SK-N-SH treated with all-trans-retinoic acid at 6 μM for 48 hours (cell line): ENCODE measurements at regions not wholly inside any gene's neighbourhood (a gene's known extent, or its start where the extent isn't known, plus 50 kb on each side); places are given as distances from the start of the nearest gene placed in this dataset.

Experiments used
- ATAC-seq: fragments of 200-7000 bp; cut with Tn5 transposase; 3 replicates; pipeline ENCODE4 v1.9.1; 2020; ENCODE audit warnings: mild to moderate bottlenecking, moderate library complexity
- ARNTL ChIP-seq: fragments of 450-650 bp; formaldehyde crosslinking; IDR thresholded peaks from 2 replicates; pipeline ENCODE4 v1.5.0; 2020; ENCODE audit warnings: low read depth, mild to moderate bottlenecking, moderate library complexity, borderline replicate concordance
- BACH2 ChIP-seq: fragments of 250-450 bp; sonication (Bioruptor Pico); IDR thresholded peaks from 2 replicates; pipeline ENCODE4 v1.9.0; 2021; ENCODE audit warnings: mild to moderate bottlenecking, borderline replicate concordance
- CSDC2 ChIP-seq: fragments of 250-450 bp; sonication (Bioruptor Pico); IDR thresholded peaks from 2 replicates; pipeline ENCODE4 v1.5.0; 2020; ENCODE audit warnings: mild to moderate bottlenecking, moderate library complexity
- ESRRG ChIP-seq: fragments of 250-450 bp; sonication (Bioruptor Pico); IDR thresholded peaks from 2 replicates; pipeline ENCODE4 v1.6.1; 2021; ENCODE audit warnings: mild to moderate bottlenecking
- GLIS3 ChIP-seq: fragments of 250-450 bp; sonication (Bioruptor Pico); IDR thresholded peaks from 2 replicates; pipeline ENCODE4 v1.5.0; 2020; ENCODE audit warnings: mild to moderate bottlenecking, moderate library complexity
- ISL1 ChIP-seq: fragments of 250-450 bp; sonication (Bioruptor Pico); IDR thresholded peaks from 2 replicates; pipeline ENCODE4 v2.1.2; 2022; ENCODE audit warnings: mild to moderate bottlenecking, moderate library complexity
- OSR1 ChIP-seq: fragments of 250-450 bp; sonication (Bioruptor Pico); IDR thresholded peaks from 2 replicates; pipeline ENCODE4 v1.8.0; 2022; ENCODE audit warnings: moderate library complexity, mild to moderate bottlenecking, inconsistent platforms
- PPARA ChIP-seq: fragments of 250-450 bp; sonication (Bioruptor Pico); IDR thresholded peaks from 2 replicates; pipeline ENCODE4 v1.5.0; 2020; ENCODE audit warnings: mild to moderate bottlenecking, borderline replicate concordance
- SNAI2 ChIP-seq: fragments of 250-450 bp; sonication (Bioruptor Pico); IDR thresholded peaks from 2 replicates; pipeline ENCODE4 v1.5.0; 2020; ENCODE audit warnings: mild to moderate bottlenecking, moderate library complexity
- TCF4 ChIP-seq: fragments of 250-450 bp; sonication (Bioruptor Pico); IDR thresholded peaks from 2 replicates; pipeline ENCODE4 v1.8.0; 2021; ENCODE audit warnings: mild to moderate bottlenecking, moderate library complexity, borderline replicate concordance
- TOX ChIP-seq: fragments of 250-450 bp; sonication (Bioruptor Pico); IDR thresholded peaks from 2 replicates; pipeline ENCODE4 v1.8.0; 2021; ENCODE audit warnings: mild to moderate bottlenecking, moderate library complexity, borderline replicate concordance
- ZC3H10 ChIP-seq: fragments of 250-450 bp; sonication (Bioruptor Pico); IDR thresholded peaks from 2 replicates; pipeline ENCODE4 v1.5.1; 2021; ENCODE audit warnings: mild to moderate bottlenecking, moderate library complexity
- ZFP3 ChIP-seq: fragments of 250-450 bp; sonication (Bioruptor Pico); IDR thresholded peaks from 2 replicates; pipeline ENCODE4 v1.5.0; 2020; ENCODE audit warnings: mild to moderate bottlenecking, moderate library complexity
- ZFP30 ChIP-seq: fragments of 450-650 bp; formaldehyde crosslinking; IDR thresholded peaks from 2 replicates; pipeline ENCODE4 v1.5.0; 2022; ENCODE audit warnings: mild to moderate bottlenecking, moderate library complexity
- ZNF565 ChIP-seq: fragments of 450-650 bp; formaldehyde crosslinking; conservative IDR thresholded peaks from 2 replicates; pipeline ENCODE4 v1.5.0; 2020; ENCODE audit warnings: low read depth, mild to moderate bottlenecking, moderate library complexity
- ZNF70 ChIP-seq: fragments of 450-650 bp; formaldehyde crosslinking; IDR thresholded peaks from 2 replicates; pipeline ENCODE4 v1.5.0; 2020; ENCODE audit warnings: mild to moderate bottlenecking, moderate library complexity
- ZNF8 ChIP-seq: fragments of 450-650 bp; formaldehyde crosslinking; IDR thresholded peaks from 2 replicates; pipeline ENCODE4 v1.5.0; 2020; ENCODE audit warnings: mild to moderate bottlenecking, moderate library complexity
- TF ChIP-seq, protein P1 (sequence below): fragments of 250-450 bp; sonication (Bioruptor Pico); IDR thresholded peaks from 2 replicates; pipeline ENCODE4 v1.5.1; 2021; ENCODE audit warnings: mild to moderate bottlenecking, moderate library complexity
- TF ChIP-seq, protein P2 (sequence below): fragments of 250-450 bp; sonication (Bioruptor Pico); IDR thresholded peaks from 2 replicates; pipeline ENCODE4 v1.5.0; 2020; ENCODE audit warnings: mild to moderate bottlenecking, moderate library complexity
- TF ChIP-seq, protein P3 (sequence below): fragments of 250-450 bp; sonication (Bioruptor Pico); IDR thresholded peaks from 2 replicates; pipeline ENCODE4 v1.8.0; 2021; ENCODE audit warnings: low read depth, mild to moderate bottlenecking, moderate library complexity, borderline replicate concordance
- TF ChIP-seq, protein P4 (sequence below): fragments of 250-450 bp; sonication (Bioruptor Pico); IDR thresholded peaks from 2 replicates; pipeline ENCODE4 v1.5.1; 2020; ENCODE audit warnings: low read depth, mild to moderate bottlenecking, moderate library complexity

DNA sequence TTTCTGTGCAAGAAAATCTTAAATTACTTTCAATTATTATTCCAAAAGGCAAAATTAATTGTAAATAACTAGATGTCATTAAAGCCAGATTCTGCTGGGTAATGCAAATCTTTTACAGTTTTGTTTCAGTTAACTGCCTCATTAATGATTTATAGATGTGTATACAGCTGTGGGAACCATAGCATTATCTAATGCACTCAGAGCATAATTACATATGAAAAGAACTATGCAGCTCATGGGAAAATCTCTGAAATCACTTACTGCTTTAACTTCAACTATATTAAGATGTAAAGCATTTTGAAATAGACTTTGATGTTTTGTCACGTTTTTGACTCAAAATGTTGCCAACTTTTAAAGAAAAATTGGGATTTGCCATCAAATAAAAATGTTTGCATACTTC lies 630.3 kb upstream of the KLHL4 start:
- no peak for TF ChIP-seq ZNF70
- TF ChIP-seq OSR1, result no peak
- TF ChIP-seq, protein P1, sequence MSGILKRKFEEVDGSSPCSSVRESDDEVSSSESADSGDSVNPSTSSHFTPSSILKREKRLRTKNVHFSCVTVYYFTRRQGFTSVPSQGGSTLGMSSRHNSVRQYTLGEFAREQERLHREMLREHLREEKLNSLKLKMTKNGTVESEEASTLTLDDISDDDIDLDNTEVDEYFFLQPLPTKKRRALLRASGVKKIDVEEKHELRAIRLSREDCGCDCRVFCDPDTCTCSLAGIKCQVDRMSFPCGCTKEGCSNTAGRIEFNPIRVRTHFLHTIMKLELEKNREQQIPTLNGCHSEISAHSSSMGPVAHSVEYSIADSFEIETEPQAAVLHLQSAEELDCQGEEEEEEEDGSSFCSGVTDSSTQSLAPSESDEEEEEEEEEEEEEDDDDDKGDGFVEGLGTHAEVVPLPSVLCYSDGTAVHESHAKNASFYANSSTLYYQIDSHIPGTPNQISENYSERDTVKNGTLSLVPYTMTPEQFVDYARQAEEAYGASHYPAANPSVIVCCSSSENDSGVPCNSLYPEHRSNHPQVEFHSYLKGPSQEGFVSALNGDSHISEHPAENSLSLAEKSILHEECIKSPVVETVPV (CRISPR knock-in tag), result no peak
- no peak for TF ChIP-seq BACH2
- TF ChIP-seq ISL1 (CRISPR knock-in tag), result no peak
- TF ChIP-seq ZNF8 (CRISPR knock-in tag), result no peak
- no peak for TF ChIP-seq ESRRG (CRISPR knock-in tag)
- TF ChIP-seq, protein P2, sequence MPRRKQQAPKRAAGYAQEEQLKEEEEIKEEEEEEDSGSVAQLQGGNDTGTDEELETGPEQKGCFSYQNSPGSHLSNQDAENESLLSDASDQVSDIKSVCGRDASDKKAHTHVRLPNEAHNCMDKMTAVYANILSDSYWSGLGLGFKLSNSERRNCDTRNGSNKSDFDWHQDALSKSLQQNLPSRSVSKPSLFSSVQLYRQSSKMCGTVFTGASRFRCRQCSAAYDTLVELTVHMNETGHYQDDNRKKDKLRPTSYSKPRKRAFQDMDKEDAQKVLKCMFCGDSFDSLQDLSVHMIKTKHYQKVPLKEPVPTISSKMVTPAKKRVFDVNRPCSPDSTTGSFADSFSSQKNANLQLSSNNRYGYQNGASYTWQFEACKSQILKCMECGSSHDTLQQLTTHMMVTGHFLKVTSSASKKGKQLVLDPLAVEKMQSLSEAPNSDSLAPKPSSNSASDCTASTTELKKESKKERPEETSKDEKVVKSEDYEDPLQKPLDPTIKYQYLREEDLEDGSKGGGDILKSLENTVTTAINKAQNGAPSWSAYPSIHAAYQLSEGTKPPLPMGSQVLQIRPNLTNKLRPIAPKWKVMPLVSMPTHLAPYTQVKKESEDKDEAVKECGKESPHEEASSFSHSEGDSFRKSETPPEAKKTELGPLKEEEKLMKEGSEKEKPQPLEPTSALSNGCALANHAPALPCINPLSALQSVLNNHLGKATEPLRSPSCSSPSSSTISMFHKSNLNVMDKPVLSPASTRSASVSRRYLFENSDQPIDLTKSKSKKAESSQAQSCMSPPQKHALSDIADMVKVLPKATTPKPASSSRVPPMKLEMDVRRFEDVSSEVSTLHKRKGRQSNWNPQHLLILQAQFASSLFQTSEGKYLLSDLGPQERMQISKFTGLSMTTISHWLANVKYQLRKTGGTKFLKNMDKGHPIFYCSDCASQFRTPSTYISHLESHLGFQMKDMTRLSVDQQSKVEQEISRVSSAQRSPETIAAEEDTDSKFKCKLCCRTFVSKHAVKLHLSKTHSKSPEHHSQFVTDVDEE (CRISPR knock-in tag), result no peak
- TF ChIP-seq TOX (CRISPR knock-in tag), result no peak
- no peak for TF ChIP-seq ZFP3 (CRISPR knock-in tag)
- TF ChIP-seq TCF4 (CRISPR knock-in tag), result no peak
- TF ChIP-seq, protein P3, sequence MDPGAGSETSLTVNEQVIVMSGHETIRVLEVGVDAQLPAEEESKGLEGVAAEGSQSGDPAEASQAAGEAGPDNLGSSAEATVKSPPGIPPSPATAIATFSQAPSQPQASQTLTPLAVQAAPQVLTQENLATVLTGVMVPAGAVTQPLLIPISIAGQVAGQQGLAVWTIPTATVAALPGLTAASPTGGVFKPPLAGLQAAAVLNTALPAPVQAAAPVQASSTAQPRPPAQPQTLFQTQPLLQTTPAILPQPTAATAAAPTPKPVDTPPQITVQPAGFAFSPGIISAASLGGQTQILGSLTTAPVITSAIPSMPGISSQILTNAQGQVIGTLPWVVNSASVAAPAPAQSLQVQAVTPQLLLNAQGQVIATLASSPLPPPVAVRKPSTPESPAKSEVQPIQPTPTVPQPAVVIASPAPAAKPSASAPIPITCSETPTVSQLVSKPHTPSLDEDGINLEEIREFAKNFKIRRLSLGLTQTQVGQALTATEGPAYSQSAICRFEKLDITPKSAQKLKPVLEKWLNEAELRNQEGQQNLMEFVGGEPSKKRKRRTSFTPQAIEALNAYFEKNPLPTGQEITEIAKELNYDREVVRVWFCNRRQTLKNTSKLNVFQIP, result no peak
- TF ChIP-seq CSDC2, result no peak
- no peak for ATAC-seq

DNA sequence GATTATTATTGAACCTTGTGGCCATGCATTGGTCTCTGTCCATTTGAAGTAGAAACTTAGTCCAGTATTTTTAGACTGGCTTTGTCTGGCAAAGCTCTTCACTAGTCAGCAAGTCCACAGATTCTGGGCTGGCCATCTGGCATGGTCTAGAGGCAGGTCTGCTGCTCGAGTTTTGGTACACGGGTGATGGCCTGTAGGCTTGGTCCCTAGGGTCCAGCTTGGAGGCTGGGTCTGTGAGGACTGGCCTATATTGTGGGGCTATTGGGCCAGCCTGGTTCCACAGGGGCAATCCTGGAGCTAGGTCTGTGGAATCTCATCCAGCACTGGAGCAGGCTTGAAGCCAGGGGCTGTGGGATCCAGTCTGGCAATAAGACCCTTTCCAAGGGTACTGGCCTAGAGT lies 607.6 kb upstream of the KLHL4 start:
- no peak for TF ChIP-seq ZNF565
- TF ChIP-seq ESRRG (CRISPR knock-in tag), result no peak
- TF ChIP-seq TCF4 (CRISPR knock-in tag), result no peak
- TF ChIP-seq ZNF8 (CRISPR knock-in tag), result no peak
- TF ChIP-seq ARNTL (CRISPR knock-in tag), result no peak
- no peak for TF ChIP-seq ZFP3 (CRISPR knock-in tag)
- TF ChIP-seq, protein P1 (CRISPR knock-in tag), result no peak
- TF ChIP-seq ZC3H10 (CRISPR knock-in tag), result no peak
- TF ChIP-seq GLIS3 (CRISPR knock-in tag), result no peak
- no peak for ATAC-seq

DNA sequence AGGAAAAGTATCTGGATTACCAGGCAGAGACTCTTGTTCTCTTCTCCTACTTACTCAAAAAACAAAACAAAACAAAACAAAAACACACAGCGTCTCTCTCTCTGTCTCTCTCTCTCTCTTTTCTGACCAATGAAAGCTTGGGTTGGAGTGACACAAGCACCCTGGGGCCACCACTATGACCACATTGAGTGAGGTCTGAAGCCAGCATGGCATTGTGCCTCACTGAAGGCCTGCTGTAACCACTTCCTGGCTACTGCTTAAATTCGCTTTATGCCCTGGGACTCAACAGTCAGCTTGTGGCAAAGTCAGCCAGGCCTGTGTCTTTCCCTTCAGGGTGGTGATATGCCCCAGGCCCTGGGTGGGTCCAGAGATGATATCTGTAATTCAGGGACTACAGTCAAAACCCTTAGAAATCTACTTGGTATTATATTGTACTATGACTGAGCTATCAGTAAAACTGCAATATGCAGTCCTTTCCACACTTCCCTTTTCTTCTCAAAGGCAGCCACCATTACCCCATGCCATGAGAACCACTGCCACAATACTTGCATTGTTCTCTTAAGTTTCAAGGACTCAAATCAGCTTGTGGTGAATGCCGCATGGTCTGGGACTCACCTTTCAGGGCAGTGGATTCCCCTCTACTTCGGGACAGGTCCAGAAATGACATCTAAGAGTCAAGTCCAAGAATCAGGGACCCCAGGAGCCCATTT lies 606.8 kb upstream of the KLHL4 start:
- TF ChIP-seq, protein P1 (CRISPR knock-in tag), result no peak
- TF ChIP-seq ZFP3 (CRISPR knock-in tag) (no peak), TCF4 (CRISPR knock-in tag) (no peak), BACH2 (no peak), ISL1 (CRISPR knock-in tag) (no peak), ZFP30 (CRISPR knock-in tag) (no peak), ZNF565 (no peak), TOX (CRISPR knock-in tag) (no peak), PPARA (no peak), SNAI2 (CRISPR knock-in tag) (no peak), CSDC2 (no peak), OSR1 (no peak), ZNF70 (no peak), GLIS3 (CRISPR knock-in tag) (no peak)
- TF ChIP-seq, protein P4, sequence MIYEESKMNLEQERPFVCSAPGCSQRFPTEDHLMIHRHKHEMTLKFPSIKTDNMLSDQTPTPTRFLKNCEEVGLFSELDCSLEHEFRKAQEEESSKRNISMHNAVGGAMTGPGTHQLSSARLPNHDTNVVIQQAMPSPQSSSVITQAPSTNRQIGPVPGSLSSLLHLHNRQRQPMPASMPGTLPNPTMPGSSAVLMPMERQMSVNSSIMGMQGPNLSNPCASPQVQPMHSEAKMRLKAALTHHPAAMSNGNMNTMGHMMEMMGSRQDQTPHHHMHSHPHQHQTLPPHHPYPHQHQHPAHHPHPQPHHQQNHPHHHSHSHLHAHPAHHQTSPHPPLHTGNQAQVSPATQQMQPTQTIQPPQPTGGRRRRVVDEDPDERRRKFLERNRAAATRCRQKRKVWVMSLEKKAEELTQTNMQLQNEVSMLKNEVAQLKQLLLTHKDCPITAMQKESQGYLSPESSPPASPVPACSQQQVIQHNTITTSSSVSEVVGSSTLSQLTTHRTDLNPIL (CRISPR knock-in tag), result no peak
- TF ChIP-seq, protein P2 (CRISPR knock-in tag), result no peak
- TF ChIP-seq, protein P3, result no peak
- no peak for ATAC-seq
